Parathyroid adenoma (tissue), 2 donors: ENCODE measurements at regions not wholly inside any gene's neighbourhood (a gene's known extent, or its start where the extent isn't known, plus 50 kb on each side); places are given as distances from the start of the nearest gene placed in this dataset.

Experiments used
- H2AFZ ChIP-seq: fragments of 300-600 bp; sonication (generic); one replicate; pipeline ENCODE4 v1.7.0; 2017; ENCODE audit warnings: antibody characterized with exemption, mild to moderate bottlenecking
- H3K27ac ChIP-seq: fragments of 300-600 bp; sonication (generic); one replicate; pipeline ENCODE4 v1.7.0; 2017
- H3K27me3 ChIP-seq: fragments of 300-600 bp; sonication (generic); one replicate; pipeline ENCODE4 v1.7.0; 2017; ENCODE audit warnings: low read length; ENCODE audit not compliant: control insufficient read depth, insufficient read depth
- H3K36me3 ChIP-seq: fragments of 300-600 bp; sonication (generic); one replicate; pipeline ENCODE4 v1.7.0; 2017; ENCODE audit warnings: low read length; ENCODE audit not compliant: control insufficient read depth, insufficient read depth
- H3K4me1 ChIP-seq: fragments of 300-600 bp; sonication (generic); one replicate; pipeline ENCODE4 v1.7.0; 2017; ENCODE audit warnings: control low read depth
- H3K4me2 ChIP-seq: fragments of 300-600 bp; sonication (generic); one replicate; pipeline ENCODE4 v1.7.0; 2017; ENCODE audit warnings: low read length
- H3K4me3 ChIP-seq: fragments of 300-600 bp; sonication (generic); one replicate; pipeline ENCODE4 v1.7.0; 2017; ENCODE audit warnings: low read depth, low read length
- H3K79me2 ChIP-seq: fragments of 300-600 bp; sonication (generic); one replicate; pipeline ENCODE4 v1.7.0; 2017; ENCODE audit warnings: control low read depth
- H3K9ac ChIP-seq: fragments of 300-600 bp; sonication (generic); one replicate; pipeline ENCODE4 v1.7.0; 2017; ENCODE audit warnings: mild to moderate bottlenecking
- H3K9me3 ChIP-seq: fragments of 300-600 bp; sonication (generic); one replicate; pipeline ENCODE4 v1.7.0; 2017; ENCODE audit warnings: low read length; ENCODE audit not compliant: control insufficient read depth
- CTCF ChIP-seq: fragments of 300-600 bp; sonication (generic); IDR thresholded peaks from one replicate; pipeline ENCODE4 v1.7.0; 2017; ENCODE audit warnings: antibody characterized with exemption, mild to moderate bottlenecking
- donor health status: primary hyperparathyroidism.

- Histone ChIP-seq H3K4me3 (no peak overlapping the region), H3K4me1 (no peaks in the 10 kb centered on the region), H3K36me3 (no peaks in the 10 kb centered on the region), H3K27ac (no peak overlapping the region), H3K9me3 (no peaks in the 10 kb centered on the region), H3K4me2 (no peak overlapping the region), H2AFZ (no peak overlapping the region), H3K79me2 (no peaks in the 10 kb centered on the region), H3K27me3 (no peaks in the 10 kb centered on the region), H3K9ac (no peak overlapping the region)
- TF ChIP-seq CTCF = no peak
Measured at GRCh38 chr17:15086776-15087295, 178.3 kb downstream of the PMP22 start.

GRCh38 chr17:15085890-15086677, 179.0 kb downstream of the PMP22 start:
- H3K9ac ChIP-seq = no peak overlapping the region
- H3K79me2 ChIP-seq = no peaks in the 10 kb centered on the region
- H3K4me2 ChIP-seq = no peak overlapping the region
- no peaks in the 10 kb centered on the region for H3K9me3 ChIP-seq
- H3K27ac ChIP-seq = no peak overlapping the region
- no peak for TF ChIP-seq CTCF
- H3K4me3 ChIP-seq = no peak overlapping the region
- H3K36me3 ChIP-seq = no peaks in the 10 kb centered on the region
- no peaks in the 10 kb centered on the region for H3K4me1 ChIP-seq
- H3K27me3 ChIP-seq = no peaks in the 10 kb centered on the region
- no peak overlapping the region for H2AFZ ChIP-seq

- no peaks in the 10 kb centered on the region for H3K36me3 ChIP-seq
Measured at GRCh38 chr17:15083225-15083624, 181.9 kb downstream of the PMP22 start.

GRCh38 chr17:15081008-15081407, 184.1 kb downstream of the PMP22 start:
- no peaks in the 10 kb centered on the region for H3K36me3 ChIP-seq
- no peak for TF ChIP-seq CTCF
- H3K27me3 ChIP-seq = no peaks in the 10 kb centered on the region
- H3K4me2 ChIP-seq = no peak overlapping the region
- H3K9me3 ChIP-seq = no peaks in the 10 kb centered on the region
- no peak overlapping the region for H2AFZ ChIP-seq
- H3K9ac ChIP-seq = no peak overlapping the region
- no peaks in the 10 kb centered on the region for H3K79me2 ChIP-seq
- no peak overlapping the region for H3K4me3 ChIP-seq
- no peak overlapping the region for H3K27ac ChIP-seq
- H3K4me1 ChIP-seq = no peaks in the 10 kb centered on the region

More at GRCh38 chr17:15083225-15083624, 181.9 kb downstream of the PMP22 start:
- TF ChIP-seq CTCF = no peak
- Histone ChIP-seq H2AFZ (no peak overlapping the region), H3K4me2 (no peak overlapping the region), H3K27ac (no peak overlapping the region), H3K27me3 (no peaks in the 10 kb centered on the region), H3K79me2 (no peaks in the 10 kb centered on the region), H3K9ac (no peak overlapping the region), H3K4me3 (no peak overlapping the region), H3K9me3 (no peaks in the 10 kb centered on the region), H3K4me1 (no peaks in the 10 kb centered on the region)

- Histone ChIP-seq H3K4me3 (no peak overlapping the region), H2AFZ (no peak overlapping the region), H3K4me1 (no peaks in the 10 kb centered on the region), H3K4me2 (no peak overlapping the region), H3K27me3 (no peaks in the 10 kb centered on the region), H3K27ac (no peak overlapping the region), H3K9ac (no peak overlapping the region), H3K9me3 (no peaks in the 10 kb centered on the region), H3K36me3 (no peaks in the 10 kb centered on the region), H3K79me2 (no peaks in the 10 kb centered on the region)
- TF ChIP-seq CTCF = no peak
Measured at GRCh38 chr17:15078570-15078969, 186.6 kb downstream of the PMP22 start.
